ENCODE measurements at regions not wholly inside any gene's neighbourhood (a gene's known extent, or its start where the extent isn't known, plus 50 kb on each side); places are given as distances from the start of the nearest gene placed in this dataset.

DNA sequence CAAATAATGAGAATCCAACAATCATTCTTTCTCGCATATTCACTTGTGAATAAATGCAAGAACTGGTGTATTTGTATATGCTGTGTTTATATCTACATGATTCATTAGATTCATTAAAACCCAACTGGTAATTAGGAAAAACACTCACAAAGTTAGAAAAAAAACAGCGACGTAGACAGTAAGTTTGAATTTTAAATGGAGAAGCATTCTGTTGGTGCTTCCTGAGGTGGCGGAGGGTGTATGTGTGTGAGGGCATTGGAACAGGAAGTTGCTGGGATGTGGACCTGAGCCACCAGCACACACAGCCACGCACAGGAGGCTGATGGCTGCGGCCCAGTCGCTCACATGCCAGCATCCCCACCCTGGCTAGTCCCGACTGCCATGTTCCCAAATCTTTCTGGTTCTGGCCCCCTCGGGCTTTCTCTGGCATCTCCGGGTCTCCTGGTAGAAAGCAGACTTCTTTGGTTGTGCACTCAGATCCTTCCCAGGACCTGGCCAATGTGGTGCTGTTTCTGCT lies 121.6 kb upstream of the IRF2BP2 start:
- TF ChIP-seq, protein P1, sequence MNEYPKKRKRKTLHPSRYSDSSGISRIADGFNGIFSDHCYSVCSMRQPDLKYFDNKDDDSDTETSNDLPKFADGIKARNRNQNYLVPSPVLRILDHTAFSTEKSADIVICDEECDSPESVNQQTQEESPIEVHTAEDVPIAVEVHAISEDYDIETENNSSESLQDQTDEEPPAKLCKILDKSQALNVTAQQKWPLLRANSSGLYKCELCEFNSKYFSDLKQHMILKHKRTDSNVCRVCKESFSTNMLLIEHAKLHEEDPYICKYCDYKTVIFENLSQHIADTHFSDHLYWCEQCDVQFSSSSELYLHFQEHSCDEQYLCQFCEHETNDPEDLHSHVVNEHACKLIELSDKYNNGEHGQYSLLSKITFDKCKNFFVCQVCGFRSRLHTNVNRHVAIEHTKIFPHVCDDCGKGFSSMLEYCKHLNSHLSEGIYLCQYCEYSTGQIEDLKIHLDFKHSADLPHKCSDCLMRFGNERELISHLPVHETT (tag by site-specific recombination; IDR thresholded peaks at IDR 0.05), result no peak
- TF ChIP-seq, protein P2, sequence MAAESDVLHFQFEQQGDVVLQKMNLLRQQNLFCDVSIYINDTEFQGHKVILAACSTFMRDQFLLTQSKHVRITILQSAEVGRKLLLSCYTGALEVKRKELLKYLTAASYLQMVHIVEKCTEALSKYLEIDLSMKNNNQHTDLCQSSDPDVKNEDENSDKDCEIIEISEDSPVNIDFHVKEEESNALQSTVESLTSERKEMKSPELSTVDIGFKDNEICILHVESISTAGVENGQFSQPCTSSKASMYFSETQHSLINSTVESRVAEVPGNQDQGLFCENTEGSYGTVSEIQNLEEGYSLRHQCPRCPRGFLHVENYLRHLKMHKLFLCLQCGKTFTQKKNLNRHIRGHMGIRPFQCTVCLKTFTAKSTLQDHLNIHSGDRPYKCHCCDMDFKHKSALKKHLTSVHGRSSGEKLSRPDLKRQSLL (tag by site-specific recombination; IDR thresholded peaks at IDR 0.05), result no peak
- TF ChIP-seq ZNF776 (tag by site-specific recombination; IDR thresholded peaks at IDR 0.05; ENCODE audit: borderline replicate concordance) (no peak), BCL11B (tag by site-specific recombination; IDR thresholded peaks at IDR 0.05; ENCODE audit: low read depth) (no peak), ZNF571 (tag by site-specific recombination; IDR thresholded peaks at IDR 0.05) (no peak), ZNF10 (tag by site-specific recombination; IDR thresholded peaks at IDR 0.05) (no peak), PRDM1 (tag by site-specific recombination; IDR thresholded peaks at IDR 0.05) (no peak), IKZF3 (tag by site-specific recombination; IDR thresholded peaks at IDR 0.05) (no peak)
- TF ChIP-seq, protein P3, sequence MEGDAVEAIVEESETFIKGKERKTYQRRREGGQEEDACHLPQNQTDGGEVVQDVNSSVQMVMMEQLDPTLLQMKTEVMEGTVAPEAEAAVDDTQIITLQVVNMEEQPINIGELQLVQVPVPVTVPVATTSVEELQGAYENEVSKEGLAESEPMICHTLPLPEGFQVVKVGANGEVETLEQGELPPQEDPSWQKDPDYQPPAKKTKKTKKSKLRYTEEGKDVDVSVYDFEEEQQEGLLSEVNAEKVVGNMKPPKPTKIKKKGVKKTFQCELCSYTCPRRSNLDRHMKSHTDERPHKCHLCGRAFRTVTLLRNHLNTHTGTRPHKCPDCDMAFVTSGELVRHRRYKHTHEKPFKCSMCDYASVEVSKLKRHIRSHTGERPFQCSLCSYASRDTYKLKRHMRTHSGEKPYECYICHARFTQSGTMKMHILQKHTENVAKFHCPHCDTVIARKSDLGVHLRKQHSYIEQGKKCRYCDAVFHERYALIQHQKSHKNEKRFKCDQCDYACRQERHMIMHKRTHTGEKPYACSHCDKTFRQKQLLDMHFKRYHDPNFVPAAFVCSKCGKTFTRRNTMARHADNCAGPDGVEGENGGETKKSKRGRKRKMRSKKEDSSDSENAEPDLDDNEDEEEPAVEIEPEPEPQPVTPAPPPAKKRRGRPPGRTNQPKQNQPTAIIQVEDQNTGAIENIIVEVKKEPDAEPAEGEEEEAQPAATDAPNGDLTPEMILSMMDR (tag by site-specific recombination; IDR thresholded peaks at IDR 0.05), result no peak

Data from HEK293 (cell line).